ENCODE measurements at regions not wholly inside any gene's neighbourhood (a gene's known extent, or its start where the extent isn't known, plus 50 kb on each side); places are given as distances from the start of the nearest gene placed in this dataset.

- Histone ChIP-seq H3K27me3 (ENCODE audit: insufficient read depth, low read depth, severe bottlenecking) (no peaks in the 10 kb centered on the region), H3K4me3 (ENCODE audit: low read depth, low read length) (no peak overlapping the region), H3K9me3 (ENCODE audit: severe bottlenecking) (peaks cover 6% of the 10 kb centered on the region), H3K27ac (no peak overlapping the region), H3K36me3 (no peaks in the 10 kb centered on the region)
- no peak for DNase-seq
- no peak for TF ChIP-seq CTCF (IDR thresholded peaks at IDR 0.05; ENCODE audit: low read depth, low read length)
Observed at GRCh38 chr2:16303273-16303577, 362.4 kb downstream of the CYRIA start.

- no peaks in the 10 kb centered on the region for H3K36me3 ChIP-seq
- no peak for DNase-seq
- H3K4me3 ChIP-seq (ENCODE audit: low read depth, low read length), result no peak overlapping the region
- no peak overlapping the region for H3K27ac ChIP-seq
- TF ChIP-seq CTCF (IDR thresholded peaks at IDR 0.05; ENCODE audit: low read depth, low read length), result no peak
- H3K9me3 ChIP-seq (ENCODE audit: severe bottlenecking), result peaks cover 6% of the 10 kb centered on the region
- H3K27me3 ChIP-seq (ENCODE audit: insufficient read depth, low read depth, severe bottlenecking), result no peaks in the 10 kb centered on the region
Observed at GRCh38 chr2:16302431-16303272, 362.3 kb downstream of the MYCN start.

GRCh38 chr2:16301961-16302360, 361.6 kb downstream of the MYCN start:
- Histone ChIP-seq H3K27ac (no peak overlapping the region), H3K4me3 (ENCODE audit: low read depth, low read length) (no peak overlapping the region), H3K27me3 (ENCODE audit: insufficient read depth, low read depth, severe bottlenecking) (no peaks in the 10 kb centered on the region), H3K9me3 (ENCODE audit: severe bottlenecking) (peaks cover 6% of the 10 kb centered on the region), H3K36me3 (no peaks in the 10 kb centered on the region)
- no peak for TF ChIP-seq CTCF (IDR thresholded peaks at IDR 0.05; ENCODE audit: low read depth, low read length)
- DNase-seq, result no peak

- Histone ChIP-seq H3K4me3 (ENCODE audit: low read depth, low read length) (no peak overlapping the region), H3K27me3 (ENCODE audit: insufficient read depth, low read depth, severe bottlenecking) (no peaks in the 10 kb centered on the region), H3K27ac (no peak overlapping the region), H3K36me3 (no peaks in the 10 kb centered on the region), H3K9me3 (ENCODE audit: severe bottlenecking) (peaks cover 6% of the 10 kb centered on the region)
- TF ChIP-seq CTCF (IDR thresholded peaks at IDR 0.05; ENCODE audit: low read depth, low read length), result no peak
- DNase-seq, result no peak
Observed at GRCh38 chr2:16298866-16299265, 358.5 kb downstream of the MYCN start.

- TF ChIP-seq CTCF (IDR thresholded peaks at IDR 0.05; ENCODE audit: low read depth, low read length), result no peak
- no peaks in the 10 kb centered on the region for H3K27me3 ChIP-seq (ENCODE audit: insufficient read depth, low read depth, severe bottlenecking)
- no peak for DNase-seq
- no peaks in the 10 kb centered on the region for H3K36me3 ChIP-seq
- no peak overlapping the region for H3K4me3 ChIP-seq (ENCODE audit: low read depth, low read length)
- H3K9me3 ChIP-seq (ENCODE audit: severe bottlenecking), result peaks cover 6% of the 10 kb centered on the region
- H3K27ac ChIP-seq, result no peak overlapping the region
Observed at GRCh38 chr2:16296331-16297250, 356.2 kb downstream of the MYCN start.

Data from WERI-Rb-1 (cell line).